ENCODE measurements at regions not wholly inside any gene's neighbourhood (a gene's known extent, or its start where the extent isn't known, plus 50 kb on each side); places are given as distances from the start of the nearest gene placed in this dataset.

DNA sequence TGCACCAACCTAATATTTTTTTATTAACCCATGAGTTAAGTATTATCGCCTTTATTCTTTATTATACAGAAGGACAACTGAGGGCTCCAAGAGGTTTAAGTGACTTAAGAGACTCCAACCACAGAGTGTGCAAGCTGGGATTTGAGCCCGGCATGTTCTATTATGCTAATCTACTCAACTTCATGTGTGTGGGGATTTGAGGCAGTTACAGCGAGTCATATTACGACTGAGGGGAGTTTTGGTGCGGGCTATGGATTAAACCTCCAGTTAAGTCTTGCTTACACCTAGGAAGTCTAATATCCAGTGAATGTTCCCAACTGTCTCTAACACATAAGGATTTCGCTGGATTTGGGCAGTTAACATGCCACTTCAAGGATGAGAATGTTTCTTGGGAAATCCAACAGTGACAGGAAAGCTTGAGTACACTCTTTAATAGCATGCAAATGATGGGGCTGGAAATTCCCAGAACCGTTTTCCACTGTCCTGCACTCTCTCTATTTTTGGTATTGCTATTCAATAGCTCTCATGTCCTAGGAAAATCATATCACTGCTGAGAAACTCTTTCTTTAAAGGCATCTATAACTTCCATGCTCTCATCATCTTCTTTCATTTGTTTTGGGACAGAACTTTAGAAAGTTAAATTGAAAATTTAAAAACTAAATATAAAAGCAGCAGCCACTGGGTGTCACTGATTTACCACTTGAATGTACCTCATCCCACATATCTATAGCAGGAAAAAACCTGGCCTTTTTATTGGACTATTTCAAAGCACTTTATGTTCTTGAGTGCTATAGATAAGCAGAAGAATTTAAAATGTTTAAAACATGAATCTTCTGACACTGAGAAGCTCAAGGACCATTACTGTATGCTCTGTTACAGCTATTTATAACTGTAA lies 165.1 kb upstream of the TTC29 start:
- peak in 1 of 5 experiments; percentile 8 for TF ChIP-seq CTCF (IDR thresholded peaks at IDR 0.05)
- TF ChIP-seq POLR2A (IDR thresholded peaks at IDR 0.05) = no peak
- no peak for TF ChIP-seq EP300 (IDR thresholded peaks at IDR 0.05; ENCODE audit: low read depth)
